ENCODE measurements at regions not wholly inside any gene's neighbourhood (a gene's known extent, or its start where the extent isn't known, plus 50 kb on each side); places are given as distances from the start of the nearest gene placed in this dataset.
"Not testable (repeated sequence)": the region's sequence is repeated elsewhere in the genome, so short reads cannot be mapped to it uniquely, and the experiment has no call there.

DNA sequence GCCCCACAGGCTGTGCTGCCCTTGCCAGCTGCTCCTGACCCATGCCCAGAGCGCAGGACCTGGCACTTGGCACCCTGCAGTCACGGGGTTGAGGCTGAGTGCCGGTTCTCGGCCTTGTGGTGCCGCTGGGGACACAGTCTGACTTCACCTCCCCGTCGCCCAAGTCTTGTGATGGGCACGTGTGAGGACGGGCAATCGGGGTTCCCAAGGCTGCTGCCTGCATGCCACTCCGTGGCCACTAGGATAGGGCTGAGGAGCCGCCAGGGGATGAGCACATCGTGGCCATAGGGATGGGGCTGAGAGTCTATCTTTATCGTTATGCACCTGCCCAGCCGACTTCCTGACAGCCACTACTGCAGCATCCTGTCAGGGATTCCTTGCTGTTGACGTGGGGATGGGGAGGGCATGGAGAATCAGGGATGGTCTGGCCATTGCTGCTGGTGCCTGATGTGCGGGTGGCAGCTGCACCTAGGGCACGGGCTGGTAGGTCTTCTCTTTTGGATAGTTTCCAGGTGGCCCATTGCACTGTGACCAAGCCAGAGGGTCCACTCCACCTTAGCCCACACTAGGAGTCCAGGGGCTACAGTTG, 243.5 kb downstream of the FOXD4L6 start:
- DNase-seq = not testable (repeated sequence)

DNA sequence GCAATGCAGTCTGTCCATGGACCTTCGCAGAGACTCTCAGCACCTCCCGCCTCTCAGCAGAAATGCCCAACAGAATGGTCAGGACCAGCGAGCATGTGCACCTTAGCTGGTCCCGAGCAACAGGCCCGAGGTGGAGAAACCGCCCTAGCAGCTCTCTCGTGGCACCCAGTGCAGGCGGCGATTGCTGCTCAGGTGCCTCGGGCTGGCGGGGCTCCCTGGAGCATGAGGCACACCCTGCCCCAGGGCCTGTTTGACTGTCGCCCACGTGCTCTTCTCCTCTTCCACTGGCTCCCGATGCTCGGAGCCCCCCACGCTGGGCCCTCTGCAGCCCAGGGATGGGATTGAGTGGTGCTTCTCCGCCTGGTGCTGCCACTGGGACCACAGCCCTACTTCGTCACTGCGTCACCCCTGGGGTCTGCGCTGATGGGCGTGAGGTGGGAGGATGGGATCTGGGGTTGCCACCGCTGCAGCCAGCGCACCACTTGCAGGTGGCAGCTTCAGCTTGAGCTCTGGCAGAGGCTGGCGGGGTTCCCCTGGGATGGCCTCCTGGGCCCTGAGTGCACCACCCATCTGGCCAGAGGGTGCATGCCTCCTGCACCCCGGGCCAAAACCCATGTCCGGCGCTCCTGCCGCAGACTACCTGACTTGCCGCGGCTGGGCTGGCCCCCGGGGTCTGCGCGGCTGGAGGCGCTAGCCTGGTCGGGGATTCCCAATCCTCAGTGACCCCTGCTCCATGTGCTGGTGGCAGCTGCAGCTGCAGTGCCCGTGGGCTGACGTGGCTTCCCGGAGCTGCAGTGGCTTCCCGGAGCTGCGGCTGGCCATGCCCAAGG, 244.2 kb downstream of the FOXD4L6 start:
- no peak for DNase-seq

DNA sequence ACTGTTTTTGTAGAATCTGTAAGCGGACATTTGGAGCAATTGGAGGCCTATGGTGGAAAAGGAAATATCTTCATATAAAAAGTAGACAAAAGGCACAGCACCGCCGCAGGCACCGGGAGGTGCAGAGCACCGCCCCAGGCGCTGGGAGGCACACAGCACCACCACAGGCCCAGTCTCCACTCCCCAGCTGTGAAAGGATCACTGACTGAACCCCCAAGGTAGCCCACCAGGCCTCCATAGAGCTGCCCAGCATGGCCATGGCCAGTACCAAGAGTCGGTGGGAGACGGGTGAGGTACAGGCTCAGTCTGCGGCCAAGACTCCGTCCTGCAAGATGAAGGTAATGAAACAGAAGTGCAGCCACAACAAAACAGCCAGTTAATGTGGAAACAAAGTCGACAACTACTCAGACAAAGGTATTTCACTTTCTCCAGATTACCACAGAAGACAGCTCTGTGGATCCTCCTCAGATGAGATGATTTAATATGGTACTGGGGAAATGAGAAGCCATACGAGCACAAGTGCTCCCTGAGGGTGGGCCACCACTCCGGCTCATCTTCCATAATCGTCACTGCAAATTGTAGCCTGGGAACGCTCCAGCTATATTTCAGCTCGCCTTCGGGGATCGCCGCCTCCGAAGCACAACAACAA, 244.9 kb downstream of the FOXD4L6 start:
- DNase-seq = not testable (repeated sequence)

DNA sequence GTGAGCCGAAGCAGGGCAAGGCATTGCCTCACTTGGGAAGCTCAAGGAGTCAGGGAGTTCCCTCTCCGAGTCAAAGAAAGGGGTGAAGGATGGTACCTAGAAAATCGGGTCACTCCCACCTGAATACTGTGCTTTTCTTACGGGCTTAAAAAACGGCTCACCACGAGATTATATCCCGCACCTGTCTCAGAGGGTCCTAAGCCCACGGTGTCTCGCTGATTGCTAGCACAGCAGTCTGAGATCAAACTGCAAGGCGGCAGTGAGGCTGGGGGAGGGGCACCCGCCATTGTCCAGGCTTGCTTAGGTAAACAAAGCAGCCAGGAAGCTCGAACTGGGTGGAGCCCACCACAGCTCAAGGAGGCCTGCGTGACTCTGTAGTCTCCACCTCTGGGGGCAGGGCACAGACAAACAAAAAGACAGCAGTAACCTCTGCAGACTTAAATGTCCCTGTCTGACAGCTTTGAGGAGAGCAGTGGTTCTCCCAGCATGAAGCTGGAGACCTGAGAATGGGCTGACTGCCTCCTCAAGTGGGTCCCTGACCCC, 254.7 kb downstream of the FOXD4L6 start:
- DNase-seq = not testable (repeated sequence)

DNA sequence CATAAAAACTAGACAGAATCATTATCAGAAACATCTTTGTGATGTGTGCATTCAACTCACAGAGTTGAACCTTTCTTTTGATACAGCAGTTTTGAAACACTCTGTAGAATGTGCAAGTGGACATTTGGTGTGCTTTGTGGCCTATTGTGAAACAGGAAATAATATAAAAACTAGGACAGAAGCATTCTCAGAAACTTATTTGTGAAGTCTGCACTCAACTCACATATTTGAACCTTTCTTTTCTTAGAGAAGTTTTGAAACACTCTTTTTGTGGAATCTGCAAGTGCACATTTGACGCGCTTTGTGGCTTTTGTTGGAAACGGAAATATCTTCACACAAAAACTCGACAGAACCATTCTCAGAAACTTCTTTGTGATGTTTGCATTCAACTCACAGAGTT, 260.0 kb downstream of the FOXD4L6 start:
- DNase-seq = not testable (repeated sequence)

Measured in CD4-positive, alpha-beta T cell treated with Interleukin-17A for 4 hours (primary cell).